Left ventricle myocardium superior (tissue), 1 donor: ENCODE measurements at regions not wholly inside any gene's neighbourhood (a gene's known extent, or its start where the extent isn't known, plus 50 kb on each side); places are given as distances from the start of the nearest gene placed in this dataset.

Source experiments
- ATAC-seq: fragments of 200-7000 bp; cut with Tn5 transposase; one replicate; pipeline ENCODE4 v1.9.1; 2020; ENCODE audit warnings: mild to moderate bottlenecking, moderate library complexity
- DNase-seq: peaks from one replicate; pipeline ENCODE4 v3.0.0-alpha.2; 2020
- intact Hi-C: fragments of 100-400 bp; cut with micrococcal nuclease; formaldehyde crosslinking; loops from one replicate; pipeline ENCODE4 v1.11.0; 2022
- donor health status: DM: no; HTN: yes; CAD: no; lungs with severe emphysema.

DNA sequence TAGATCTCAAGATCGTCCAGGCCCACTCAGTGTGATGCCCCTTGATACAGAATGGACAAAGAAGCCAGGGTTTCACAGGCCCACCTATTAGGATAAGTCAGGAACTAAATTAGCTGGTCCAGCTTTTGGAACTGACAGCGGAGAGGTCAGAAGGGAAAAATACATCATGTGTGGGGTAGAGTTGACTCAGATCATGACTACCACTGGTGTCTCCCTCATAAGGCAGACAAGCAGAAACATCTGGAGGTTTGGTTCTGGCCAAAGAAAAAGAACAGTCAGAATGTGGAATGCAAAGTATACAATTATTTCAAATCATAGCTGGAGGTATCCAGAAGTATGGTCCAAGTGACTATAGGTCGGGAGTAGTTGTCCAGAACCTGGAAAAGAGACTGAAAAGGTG lies 621.1 kb upstream of the CELF2 start:
- intact Hi-C loops: no loop called here
- DNase-seq (no peak), ATAC-seq (no peak)

DNA sequence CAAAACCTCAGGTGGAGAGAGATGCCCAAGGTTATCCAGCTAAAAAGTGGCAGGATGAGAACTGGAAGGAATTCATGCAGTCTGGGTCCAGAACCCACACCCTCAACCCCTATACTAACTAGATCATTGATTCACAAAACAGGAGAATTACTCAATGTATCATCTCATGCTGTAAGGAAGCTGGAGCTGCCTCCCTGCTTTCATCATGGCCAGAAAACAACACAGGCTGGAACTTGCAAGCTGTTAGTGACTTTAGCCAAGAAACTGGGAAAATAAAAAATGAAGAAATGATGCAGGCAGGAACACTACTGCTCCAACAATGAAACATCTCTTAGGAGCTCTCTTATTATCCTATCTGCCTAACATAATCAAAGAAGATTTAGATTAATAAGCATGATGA lies 619.8 kb upstream of the CELF2 start:
- no peak for ATAC-seq
- intact Hi-C loops: no loop called here

DNA sequence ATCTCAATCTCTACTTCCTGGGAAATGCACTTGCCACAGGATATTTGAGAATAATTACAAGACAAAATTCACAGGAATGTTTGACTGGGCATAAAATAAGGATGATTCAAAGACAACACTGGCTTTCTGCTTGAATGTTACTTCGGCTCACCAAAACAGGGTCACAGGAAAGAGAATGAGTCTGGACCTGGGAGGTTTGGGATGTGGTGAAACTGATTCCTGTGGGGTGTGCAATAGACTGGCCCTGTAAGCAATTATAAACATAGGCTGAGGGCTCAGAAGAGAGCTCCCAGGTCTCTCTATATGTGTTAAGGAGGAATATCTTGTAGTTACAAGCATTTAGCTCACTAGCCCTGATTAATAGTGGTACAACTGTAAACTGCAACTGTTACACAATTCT lies 613.9 kb upstream of the CELF2 start:
- intact Hi-C loops: no loop called here
- no peak for ATAC-seq
- no peak for DNase-seq

More for the DNA sequence above, 619.8 kb upstream of the CELF2 start:
- no peak for DNase-seq

DNA sequence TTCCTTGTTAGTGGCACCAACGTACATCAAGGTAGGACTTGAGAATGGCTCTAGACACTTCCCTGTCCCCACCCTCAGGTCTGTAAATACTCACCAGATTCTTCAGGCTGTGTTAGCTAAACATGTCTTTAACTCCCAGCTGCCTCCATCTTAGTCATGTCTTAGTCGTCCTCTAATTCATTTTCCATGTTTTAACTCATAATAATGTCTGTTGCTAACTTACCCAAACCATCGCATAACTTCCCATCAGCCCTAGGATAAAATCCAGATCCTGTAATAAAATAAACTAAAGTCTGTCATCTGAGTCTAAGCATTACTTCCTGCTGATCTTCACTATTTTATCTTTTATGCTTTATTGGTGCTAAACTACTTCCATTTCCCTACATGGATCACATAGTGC lies 600.0 kb upstream of the CELF2 start:
- intact Hi-C loops: no loop called here
- no peak for ATAC-seq
- DNase-seq: no peak

DNA sequence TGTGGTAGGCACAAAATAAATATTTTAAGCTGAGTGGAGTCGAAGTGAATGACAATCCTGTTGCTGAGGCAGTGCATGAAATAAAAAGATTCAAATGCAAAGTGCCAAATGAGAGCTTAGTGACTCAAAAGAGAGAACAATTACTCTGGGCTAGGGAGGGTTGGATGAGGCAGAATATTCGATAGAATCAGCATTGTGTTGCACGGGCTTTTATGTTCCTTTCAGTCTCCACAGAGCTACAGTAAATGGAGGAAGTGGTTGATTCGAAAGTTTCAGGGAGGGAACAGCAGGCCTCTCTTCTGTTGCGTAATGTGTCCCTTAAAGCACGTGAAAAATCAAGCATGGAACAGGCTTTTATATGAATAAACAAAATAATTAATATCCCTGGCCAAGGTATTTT lies 599.3 kb upstream of the CELF2 start:
- ATAC-seq: no peak
- DNase-seq: no peak
- intact Hi-C loops: no loop called here

DNA sequence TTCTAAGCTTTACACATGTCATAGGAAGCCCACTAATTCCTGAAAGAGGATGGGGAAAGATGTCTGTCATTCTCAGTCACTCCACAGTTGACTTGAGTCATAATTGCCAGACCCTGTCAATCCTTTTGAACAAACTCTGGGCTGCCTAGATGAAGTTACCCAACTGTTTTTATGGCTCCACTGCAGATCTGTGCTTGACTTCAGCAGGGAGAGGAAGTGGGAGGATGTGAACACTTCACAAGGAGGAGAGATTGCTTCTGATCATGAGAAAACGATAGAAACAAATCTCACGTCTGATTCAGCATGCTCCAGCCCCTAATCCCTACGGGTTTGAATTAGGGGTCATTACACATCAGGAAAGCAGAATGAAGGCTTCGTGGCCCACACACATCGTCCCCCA lies 596.6 kb upstream of the CELF2 start:
- DNase-seq (no peak), ATAC-seq (no peak)
- intact Hi-C loops: no loop called here

DNA sequence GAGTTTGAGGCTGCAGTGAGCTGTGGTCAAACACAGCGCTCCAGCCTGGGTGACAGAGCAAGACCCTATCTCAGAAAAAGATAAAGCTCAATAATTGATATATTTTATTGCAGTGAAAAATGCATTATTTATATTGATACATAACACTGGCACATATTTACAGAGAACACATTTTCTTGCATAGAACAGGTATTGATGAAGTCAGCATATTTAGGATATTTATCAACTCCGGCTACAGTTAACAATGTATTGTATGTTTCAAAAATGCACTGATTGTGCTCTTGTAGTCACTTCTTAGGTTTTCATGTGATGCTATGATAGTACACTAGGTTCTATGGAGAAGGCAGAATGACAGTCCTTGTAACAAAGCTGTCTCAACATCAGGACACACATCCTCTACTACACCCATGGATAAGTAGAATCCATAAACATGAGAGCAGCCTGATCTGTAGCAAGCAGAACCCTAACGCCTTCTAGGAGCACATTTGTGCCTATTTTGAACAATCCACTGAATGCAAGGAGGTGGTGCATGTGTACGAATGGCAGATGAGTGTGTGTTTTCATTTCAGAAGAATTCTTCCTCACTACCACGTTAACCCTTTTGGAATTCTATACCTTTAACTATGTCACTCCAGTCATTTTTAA lies 586.1 kb upstream of the CELF2 start:
- ATAC-seq: no peak

DNA sequence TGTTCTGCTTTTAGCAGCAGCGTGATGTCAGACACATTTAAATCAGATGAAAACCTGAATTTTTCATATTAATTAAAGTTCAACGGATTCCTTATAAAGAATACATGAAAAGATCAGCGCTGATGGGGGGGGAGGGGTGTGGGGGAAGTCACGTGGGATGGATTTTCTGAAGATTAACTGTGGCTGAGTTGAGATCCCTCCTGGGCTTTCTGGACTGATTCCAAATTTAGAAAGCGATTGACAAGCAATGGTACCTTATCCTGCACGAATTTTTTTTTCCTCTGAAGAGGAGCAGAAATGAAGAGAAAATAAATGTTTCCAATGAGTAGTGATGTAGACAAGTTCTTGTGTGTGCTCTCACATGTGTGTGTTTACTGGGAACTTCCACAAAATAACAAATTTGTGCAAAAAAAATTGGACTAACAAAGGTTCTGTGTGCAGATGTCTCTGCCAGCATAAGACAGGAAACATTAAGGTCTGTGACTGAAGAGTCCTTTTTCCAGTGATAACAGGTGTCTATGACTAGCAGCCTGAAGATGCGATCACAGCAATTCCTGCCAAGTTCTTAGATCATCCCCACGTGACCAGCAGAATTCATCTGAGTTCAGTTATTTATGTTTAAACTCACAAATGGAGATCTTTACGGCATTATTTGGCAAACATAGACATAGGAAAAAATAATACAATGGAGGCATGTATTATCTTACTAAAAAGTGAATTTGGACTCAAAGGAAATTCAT lies 585.2 kb upstream of the CELF2 start:
- DNase-seq (no peak), ATAC-seq (no peak)
- intact Hi-C loops: no loop called here

More for the DNA sequence above, 586.1 kb upstream of the CELF2 start:
- DNase-seq: no peak
- intact Hi-C loops: no loop called here

DNA sequence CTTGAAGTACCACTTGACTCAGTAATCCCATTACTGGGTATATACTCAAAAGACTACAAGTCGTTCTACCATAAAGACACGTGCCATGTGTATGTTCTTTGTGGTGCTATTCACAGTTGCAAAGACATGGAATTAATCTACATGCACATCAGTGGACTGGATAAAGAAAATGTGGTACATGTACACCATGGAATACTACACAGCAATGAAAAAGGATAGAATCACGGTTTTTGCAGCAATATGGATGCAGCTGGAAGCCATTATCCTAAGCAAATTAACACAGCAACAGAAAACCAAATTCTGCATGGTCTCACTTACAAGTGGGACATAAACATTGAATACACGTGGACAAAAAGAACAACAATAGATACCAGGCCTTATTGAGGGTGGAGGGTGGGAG lies 583.4 kb upstream of the CELF2 start:
- DNase-seq (no peak), ATAC-seq (no peak)
- intact Hi-C loops: no loop called here

DNA sequence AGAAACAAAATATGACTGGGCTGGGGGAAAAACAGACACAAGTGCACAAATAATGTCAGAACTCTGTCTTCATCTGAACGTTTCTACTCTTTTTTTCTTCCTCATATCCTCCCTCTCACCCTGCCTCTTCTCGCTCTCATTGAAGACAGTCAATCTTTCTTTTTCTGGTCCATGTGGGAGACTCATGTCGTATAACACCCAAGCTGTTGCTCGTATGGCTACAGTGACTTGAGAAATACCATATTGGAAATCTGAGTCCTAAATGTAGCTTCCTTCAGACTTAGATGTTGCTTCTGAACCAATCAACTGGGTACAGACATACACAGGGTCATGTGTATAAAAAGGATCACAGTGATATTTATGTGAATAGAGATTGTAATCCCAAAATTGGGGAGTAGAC lies 579.8 kb upstream of the CELF2 start:
- DNase-seq: no peak
- intact Hi-C loops: no loop called here
- ATAC-seq: no peak

DNA sequence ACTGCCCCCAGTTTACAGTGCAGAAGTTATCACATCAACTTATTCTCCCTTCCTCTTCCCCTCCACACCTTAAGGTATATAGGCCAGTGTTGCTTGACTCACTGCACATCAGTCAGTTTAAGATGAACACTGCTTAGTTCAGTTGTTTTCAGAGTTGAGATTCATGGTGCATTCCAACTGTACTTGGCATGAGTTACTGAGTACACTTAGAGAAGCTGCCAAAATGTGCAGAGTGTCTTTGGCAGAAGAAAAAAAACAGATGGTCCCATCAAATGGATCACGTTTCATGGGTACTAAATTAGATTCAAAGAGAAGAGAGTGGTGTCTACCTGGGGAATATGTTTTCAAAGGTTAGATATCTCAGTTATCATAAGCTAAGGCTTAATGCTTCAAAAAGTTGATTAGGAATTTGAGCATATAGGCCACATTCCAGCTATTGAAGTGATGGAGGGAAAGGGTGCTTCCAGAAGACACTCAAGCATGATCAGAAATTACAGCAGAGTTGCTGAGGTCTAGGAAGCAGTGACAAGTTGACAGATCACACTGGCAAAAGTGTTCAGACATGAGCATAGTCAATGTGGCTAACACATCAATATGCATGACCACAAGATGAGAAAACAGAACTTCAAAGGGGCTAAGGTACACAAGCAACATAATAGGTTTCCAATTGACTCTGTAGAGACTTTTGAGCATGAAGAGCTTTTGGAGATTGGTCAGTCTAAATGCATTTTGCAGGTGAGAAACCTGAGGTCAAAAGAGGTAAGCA lies 579.2 kb upstream of the CELF2 start:
- no peak for DNase-seq
- ATAC-seq: peak; percentile 79
- intact Hi-C loops: no loop called here

DNA sequence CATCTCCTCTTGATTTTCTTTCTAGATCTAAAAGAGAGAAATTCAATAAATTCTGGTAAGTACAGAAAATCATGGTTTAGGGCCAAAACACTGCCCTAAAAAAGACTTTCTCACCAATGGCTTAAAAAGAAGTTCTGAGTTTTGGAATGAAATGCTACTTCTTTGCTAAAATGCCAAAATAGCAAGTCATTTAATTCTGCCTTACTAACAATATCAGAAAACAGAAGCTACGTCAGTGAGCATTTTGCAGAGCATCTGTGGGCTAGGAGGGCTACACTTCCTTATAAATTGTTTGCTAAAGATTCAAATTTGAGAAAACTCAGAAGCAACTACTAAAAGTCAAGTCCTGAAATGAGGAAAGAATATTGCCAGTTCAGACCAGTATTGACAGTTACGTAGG lies 560.8 kb upstream of the CELF2 start:
- no peak for ATAC-seq
- intact Hi-C loops: no loop called here
- no peak for DNase-seq

DNA sequence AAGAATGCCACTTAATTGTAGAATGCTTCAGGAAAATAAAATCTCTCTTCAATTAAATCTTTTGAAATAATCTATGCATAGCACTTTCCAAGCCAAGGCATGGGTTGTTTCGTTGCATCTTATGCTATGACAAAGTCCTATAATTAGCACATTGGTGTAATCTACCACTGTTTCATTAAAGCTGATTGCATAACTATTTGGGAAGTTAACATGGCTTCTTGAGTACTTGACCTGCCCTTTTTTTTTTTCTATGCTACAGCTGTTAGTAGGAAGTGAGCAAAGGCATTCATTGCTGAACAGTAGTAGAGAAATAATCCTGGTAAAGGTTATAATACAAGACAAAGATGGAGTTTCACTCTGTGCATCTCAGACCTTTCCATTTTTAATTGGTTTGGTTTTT lies 557.2 kb upstream of the CELF2 start:
- ATAC-seq (peak; percentile 43), DNase-seq (no peak)
- intact Hi-C loops: no loop called here

DNA sequence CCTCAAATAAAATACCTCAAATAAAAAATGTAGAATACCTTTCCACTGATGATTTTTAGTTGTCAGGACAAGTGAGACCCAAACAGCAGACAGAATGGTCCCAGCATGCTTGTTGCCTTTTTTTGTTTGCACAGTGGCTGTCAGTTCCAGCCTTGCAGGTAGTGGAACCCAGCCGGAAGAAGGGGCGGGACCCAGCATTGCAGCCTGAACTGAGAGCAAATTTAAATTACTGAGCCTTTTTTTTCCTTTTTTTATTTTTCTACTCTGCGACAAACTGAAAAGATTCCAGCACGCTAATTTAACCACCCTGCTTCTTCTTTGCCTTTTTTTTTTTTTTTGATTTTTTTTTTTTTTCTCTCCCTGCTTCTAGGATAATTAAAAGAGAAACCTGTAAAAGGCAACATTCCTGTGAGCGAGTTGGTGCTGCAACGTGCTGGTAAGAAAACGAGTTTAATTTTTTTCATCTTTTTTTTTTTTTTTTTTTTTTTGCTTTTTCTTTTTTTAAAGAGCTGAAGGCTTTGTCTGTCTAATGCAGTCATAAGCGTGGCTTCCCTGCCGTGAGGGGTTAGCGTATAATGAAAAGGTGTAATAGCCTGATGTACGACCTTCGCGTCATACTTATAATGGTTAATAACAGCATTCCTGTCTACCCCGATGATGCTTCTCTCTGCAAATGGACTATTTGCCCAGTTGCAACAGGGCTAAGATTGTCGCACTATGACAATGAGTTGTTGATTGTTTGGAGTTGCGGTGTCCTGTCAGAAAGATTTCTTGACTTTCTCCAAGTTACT lies 555.3 kb upstream of the CELF2 start:
- DNase-seq (no peak), ATAC-seq (no peak)
- intact Hi-C loops: no loop called here

DNA sequence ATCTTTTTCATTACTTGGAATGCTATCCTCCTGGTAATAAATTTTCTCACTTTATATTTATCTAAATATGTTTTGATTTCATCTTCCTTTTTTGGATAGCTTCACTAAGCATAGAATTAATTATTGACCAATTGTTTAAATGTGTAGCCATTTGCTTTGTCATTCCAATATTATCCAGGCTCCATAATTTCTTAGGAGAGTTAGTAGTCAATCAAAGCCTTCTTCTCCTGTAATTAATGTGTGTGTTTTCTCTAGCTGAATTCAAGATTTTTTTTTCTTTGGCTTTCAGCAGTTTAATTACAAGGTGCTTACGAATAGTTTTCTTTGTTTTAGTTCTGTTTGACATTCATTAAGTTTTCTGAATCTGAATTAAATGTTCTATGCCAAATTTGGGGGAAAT lies 545.9 kb upstream of the CELF2 start:
- no peak for ATAC-seq
- intact Hi-C loops: no loop called here
- DNase-seq: no peak

DNA sequence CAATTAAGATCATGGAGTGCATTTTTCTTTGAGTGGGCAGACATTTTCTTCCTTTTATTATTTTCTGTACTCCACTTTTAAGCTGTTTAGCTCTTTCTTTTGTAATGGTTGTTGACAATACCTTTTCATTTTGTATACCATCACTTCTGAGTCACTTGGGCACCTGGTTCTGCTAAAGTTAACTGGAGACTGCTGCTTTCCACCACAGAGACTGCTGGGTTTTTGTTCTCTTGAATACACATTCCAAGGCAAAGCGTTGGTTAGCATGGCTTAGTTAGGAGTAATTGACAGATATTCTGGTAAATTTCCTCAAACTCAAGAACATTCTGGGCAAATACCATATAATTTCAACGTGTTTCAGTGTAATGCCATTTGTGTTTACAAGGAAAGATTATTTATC lies 541.9 kb upstream of the CELF2 start:
- intact Hi-C loops: no loop called here
- no peak for DNase-seq
- ATAC-seq: no peak

DNA sequence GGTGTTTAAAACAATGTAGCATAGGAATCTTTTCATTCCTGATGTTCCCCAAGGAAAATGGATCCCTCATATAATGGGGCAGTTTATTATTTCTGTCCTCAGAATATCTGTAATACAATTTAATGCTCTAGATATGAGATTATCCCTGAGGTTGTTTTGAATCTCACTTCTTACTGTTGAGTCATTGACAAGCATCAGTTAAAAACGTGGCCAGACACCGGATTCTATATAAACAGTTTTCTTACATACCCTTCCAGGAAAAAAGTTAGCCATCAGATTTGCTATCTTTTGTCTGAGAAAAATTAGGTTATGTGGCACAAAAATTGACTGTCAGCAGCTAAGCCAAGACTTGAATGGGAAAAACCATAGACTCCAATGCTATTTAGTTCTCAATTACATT lies 539.8 kb upstream of the CELF2 start:
- intact Hi-C loops: no loop called here
- DNase-seq (no peak), ATAC-seq (no peak)

DNA sequence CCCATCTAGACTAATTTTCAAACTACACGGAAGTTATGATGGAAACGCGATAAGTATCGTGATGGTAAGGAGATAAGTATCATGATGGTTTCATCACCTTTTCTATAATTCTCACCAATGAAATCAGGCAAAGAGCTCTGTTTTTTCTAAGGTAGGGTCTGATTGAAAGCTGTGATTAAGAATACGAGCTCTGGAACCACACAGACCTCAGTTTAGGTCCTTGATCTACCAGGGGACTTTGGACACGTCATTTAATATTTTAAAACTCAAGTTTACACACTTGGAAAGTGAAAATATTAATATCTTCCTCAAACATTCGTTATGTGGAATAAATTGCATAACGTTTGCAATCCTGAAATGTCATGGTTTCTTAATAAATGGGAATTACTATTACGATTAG lies 538.2 kb upstream of the CELF2 start:
- no peak for ATAC-seq
- no peak for DNase-seq
- intact Hi-C loops: no loop called here

DNA sequence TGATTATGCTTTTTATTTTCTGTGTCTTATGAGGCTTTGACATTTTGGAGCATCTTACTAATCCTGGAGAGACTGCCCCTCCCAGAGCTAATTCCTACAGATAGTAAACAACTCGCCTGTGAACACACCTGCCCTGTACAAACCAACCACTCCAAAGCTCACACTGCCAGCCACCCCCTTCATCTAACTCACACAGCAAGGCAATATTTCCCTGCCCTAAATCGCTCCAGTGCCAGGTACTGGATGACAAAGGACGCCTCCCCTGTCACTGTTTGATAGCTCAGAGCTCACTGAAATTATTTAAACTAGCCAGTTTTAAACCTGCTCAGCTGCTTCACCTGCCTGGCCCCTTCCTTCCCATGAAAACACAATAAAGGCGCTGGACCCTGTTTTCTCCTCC lies 535.1 kb upstream of the CELF2 start:
- intact Hi-C loops: no loop called here
- ATAC-seq (no peak), DNase-seq (no peak)

DNA sequence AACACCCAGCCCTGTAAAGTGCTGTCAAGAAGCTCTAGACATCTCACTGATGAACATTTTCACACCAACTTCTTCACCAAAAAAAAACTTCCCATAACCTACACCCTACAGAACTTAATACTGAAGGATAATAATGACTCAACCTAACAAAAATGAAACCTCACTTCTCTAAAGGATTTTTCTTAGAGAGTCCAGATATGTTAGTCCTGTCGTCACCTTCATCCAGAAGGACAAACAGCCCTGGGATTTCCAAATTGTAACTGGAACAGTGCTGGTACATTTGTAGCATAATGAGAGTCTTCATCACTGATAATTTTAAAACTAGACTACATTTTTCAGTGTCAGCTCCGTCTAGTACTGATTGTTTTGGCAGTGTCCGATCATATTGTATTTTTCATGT lies 528.6 kb upstream of the CELF2 start:
- ATAC-seq: no peak
- intact Hi-C loops: no loop called here
- DNase-seq: no peak
